ENCODE measurements at regions not wholly inside any gene's neighbourhood (a gene's known extent, or its start where the extent isn't known, plus 50 kb on each side); places are given as distances from the start of the nearest gene placed in this dataset.

DNA sequence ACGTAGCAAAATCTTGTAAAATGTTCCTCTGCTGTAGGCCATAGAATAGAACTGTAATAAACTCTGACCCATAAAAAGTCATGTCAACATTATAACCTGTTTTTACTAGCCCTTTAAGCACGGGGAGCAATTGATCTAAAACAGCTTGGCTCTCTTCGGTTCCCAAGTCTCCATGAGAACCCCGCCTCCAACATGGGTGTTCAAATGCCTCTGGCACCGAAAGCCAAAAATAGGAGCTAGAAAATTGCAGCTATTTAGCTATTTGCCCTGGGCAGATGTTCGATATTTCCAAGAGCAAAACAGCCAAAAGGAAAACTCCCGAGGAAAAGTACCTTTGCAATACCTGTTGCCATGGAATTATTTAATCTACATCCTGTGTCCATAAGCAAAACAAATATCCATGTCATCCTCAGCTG is 563.1 kb downstream of the EFNB2 start:
- Histone ChIP-seq H3K27ac (no peak overlapping the region), H3K4me3 (no peak overlapping the region), H3K27me3 (no peaks in the 10 kb centered on the region), H3K4me1 (no peaks in the 10 kb centered on the region), H3K9me3 (no peaks in the 10 kb centered on the region), H3K36me3 (no peaks in the 10 kb centered on the region)
- TF ChIP-seq, protein P1, sequence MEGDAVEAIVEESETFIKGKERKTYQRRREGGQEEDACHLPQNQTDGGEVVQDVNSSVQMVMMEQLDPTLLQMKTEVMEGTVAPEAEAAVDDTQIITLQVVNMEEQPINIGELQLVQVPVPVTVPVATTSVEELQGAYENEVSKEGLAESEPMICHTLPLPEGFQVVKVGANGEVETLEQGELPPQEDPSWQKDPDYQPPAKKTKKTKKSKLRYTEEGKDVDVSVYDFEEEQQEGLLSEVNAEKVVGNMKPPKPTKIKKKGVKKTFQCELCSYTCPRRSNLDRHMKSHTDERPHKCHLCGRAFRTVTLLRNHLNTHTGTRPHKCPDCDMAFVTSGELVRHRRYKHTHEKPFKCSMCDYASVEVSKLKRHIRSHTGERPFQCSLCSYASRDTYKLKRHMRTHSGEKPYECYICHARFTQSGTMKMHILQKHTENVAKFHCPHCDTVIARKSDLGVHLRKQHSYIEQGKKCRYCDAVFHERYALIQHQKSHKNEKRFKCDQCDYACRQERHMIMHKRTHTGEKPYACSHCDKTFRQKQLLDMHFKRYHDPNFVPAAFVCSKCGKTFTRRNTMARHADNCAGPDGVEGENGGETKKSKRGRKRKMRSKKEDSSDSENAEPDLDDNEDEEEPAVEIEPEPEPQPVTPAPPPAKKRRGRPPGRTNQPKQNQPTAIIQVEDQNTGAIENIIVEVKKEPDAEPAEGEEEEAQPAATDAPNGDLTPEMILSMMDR (IDR thresholded peaks at IDR 0.05) = no peak
- no peak for DNase-seq
- intact Hi-C loops (cut with DNase I; ENCODE audit: low total_unique reads) = no loop called here

DNA sequence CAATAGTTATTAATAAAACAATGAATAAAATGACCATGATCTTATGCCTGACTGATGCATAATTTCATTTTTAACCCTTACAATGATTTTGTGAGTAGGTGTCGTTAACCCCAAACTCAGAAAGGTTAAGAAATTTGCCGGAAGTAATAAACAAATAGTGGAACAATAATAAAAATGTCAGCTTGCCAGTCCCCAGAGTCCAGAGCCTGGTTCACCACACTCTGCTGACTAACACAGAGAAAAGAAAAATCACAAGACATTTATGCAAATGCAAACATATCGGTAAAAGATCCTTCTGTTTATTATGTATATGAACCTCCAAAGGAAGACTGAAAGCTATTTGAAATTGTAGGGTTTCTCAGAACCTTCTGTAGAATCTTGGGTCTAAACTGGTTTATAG is 563.7 kb downstream of the EFNB2 start:
- intact Hi-C loops (cut with DNase I; ENCODE audit: low total_unique reads) = no loop called here
- DNase-seq = no peak
- no peak overlapping the region for H3K4me3 ChIP-seq
- no peak overlapping the region for H3K27ac ChIP-seq
- H3K9me3 ChIP-seq = no peaks in the 10 kb centered on the region
- H3K4me1 ChIP-seq = no peaks in the 10 kb centered on the region
- H3K36me3 ChIP-seq = no peaks in the 10 kb centered on the region
- TF ChIP-seq, protein P1 (IDR thresholded peaks at IDR 0.05) = no peak
- no peaks in the 10 kb centered on the region for H3K27me3 ChIP-seq

DNA sequence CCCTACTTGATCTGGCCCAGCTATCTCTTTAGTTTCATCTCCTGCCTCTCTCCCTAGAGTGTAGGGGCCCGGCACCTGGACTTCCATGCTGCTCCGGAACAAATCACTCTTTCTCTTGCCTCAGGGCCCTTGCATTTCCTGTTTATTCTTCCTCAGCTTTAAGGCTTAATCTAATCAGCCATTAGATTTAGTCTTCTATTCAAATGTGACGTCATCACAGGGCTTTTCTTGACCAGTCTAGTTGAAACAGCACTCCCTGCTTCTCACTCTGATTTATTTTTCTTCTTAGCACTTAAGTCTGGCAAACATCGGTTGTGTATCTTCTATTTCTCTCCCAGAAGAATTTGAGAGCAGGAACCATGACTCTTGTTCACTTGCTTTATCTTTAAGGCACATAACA is 564.1 kb downstream of the EFNB2 start:
- no peak overlapping the region for H3K27ac ChIP-seq
- no peaks in the 10 kb centered on the region for H3K4me1 ChIP-seq
- TF ChIP-seq, protein P1 (IDR thresholded peaks at IDR 0.05) = no peak
- H3K27me3 ChIP-seq = no peaks in the 10 kb centered on the region
- DNase-seq = no peak
- no peaks in the 10 kb centered on the region for H3K36me3 ChIP-seq
- intact Hi-C loops (cut with DNase I; ENCODE audit: low total_unique reads) = no loop called here
- H3K4me3 ChIP-seq = no peak overlapping the region
- no peaks in the 10 kb centered on the region for H3K9me3 ChIP-seq

DNA sequence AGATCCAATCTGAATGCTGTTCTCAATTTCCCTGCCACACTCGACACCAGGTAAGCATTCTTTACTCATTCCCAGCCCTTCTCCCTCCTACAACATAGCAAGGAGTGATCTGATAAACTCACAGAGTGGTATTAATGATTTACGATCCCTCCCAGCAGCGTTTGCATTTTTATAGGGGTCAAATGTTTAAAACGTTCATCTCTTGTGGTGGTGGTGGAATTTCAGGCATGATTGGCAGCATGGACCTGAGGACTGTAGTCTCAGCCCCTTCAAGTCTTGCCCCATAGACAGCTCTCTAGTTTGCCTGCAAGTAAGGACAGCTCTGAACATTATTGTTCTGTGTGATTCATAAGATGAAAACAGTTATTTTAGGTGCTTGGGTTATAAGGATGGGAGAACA is 565.7 kb downstream of the EFNB2 start:
- TF ChIP-seq, protein P1 (IDR thresholded peaks at IDR 0.05) = no peak

DNA sequence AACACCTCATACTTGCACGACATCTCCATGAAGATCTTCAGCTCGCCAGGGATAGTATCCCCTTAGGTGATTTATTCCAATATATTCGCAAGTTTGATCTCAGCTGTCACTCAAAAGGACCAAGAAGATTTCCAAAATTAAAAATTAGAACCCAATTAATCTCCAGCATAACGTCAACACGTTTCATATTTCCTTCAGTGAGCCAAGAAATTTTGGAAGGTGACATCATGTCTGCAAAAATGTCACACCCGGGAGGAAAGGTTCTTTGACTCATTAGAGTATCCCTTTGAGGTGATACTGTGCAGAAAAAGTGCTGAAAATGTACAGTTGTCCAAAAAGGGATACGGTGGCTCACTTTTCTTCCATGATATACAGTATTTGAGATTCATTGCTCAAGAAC is 569.6 kb downstream of the EFNB2 start:
- intact Hi-C loops (cut with DNase I; ENCODE audit: low total_unique reads) = no loop called here
- no peaks in the 10 kb centered on the region for H3K36me3 ChIP-seq
- H3K9me3 ChIP-seq = no peaks in the 10 kb centered on the region
- H3K4me1 ChIP-seq = no peaks in the 10 kb centered on the region
- TF ChIP-seq, protein P1 (IDR thresholded peaks at IDR 0.05) = no peak
- H3K27me3 ChIP-seq = no peaks in the 10 kb centered on the region
- DNase-seq = no peak
- no peak overlapping the region for H3K4me3 ChIP-seq
- no peak overlapping the region for H3K27ac ChIP-seq

More for the DNA sequence above, 565.7 kb downstream of the EFNB2 start:
- intact Hi-C loops (cut with DNase I; ENCODE audit: low total_unique reads) = no loop called here
- H3K4me3 ChIP-seq = no peak overlapping the region
- no peaks in the 10 kb centered on the region for H3K4me1 ChIP-seq
- no peaks in the 10 kb centered on the region for H3K27me3 ChIP-seq
- no peak for DNase-seq
- H3K36me3 ChIP-seq = no peaks in the 10 kb centered on the region
- H3K27ac ChIP-seq = no peak overlapping the region
- H3K9me3 ChIP-seq = no peaks in the 10 kb centered on the region

DNA sequence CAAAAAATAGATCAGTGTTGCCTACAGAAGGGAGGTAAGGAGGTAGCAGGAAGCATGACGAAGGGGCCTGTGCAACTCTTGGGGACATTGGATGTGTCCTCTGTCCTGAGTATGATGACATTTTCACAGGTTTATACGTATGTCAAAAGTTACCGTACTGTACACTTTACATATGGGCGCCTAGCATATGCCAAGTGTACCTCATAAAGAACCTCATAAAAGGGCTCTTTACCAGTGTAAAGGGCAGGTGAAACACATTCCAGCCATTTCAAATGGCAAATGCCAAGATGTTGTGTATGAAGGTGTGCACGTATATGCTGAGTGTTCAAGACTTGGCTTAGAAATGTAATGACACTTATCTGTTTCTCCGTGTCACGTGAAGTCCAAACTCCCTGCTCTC is 573.4 kb downstream of the EFNB2 start:
- Histone ChIP-seq H3K4me3 (no peak overlapping the region), H3K27me3 (no peaks in the 10 kb centered on the region), H3K27ac (no peak overlapping the region), H3K4me1 (peaks cover 0 to 4% (median under 1%) of the 10 kb centered on the region in 4 donors), H3K9me3 (no peaks in the 10 kb centered on the region), H3K36me3 (no peaks in the 10 kb centered on the region)
- DNase-seq = no peak
- intact Hi-C loops (cut with DNase I; ENCODE audit: low total_unique reads) = no loop called here
- TF ChIP-seq, protein P1 (IDR thresholded peaks at IDR 0.05) = no peak
